ENCODE measurements at regions not wholly inside any gene's neighbourhood (a gene's known extent, or its start where the extent isn't known, plus 50 kb on each side); places are given as distances from the start of the nearest gene placed in this dataset.

GRCh38 chr13:111971891-111972780 is 94.8 kb upstream of the SOX1 start:
- no peak overlapping the region for H3K4me3 ChIP-seq (ENCODE audit: low read depth, low read length)
- no peak for DNase-seq (ENCODE audit: low read depth)
- in situ Hi-C loops (cut with HindIII; ENCODE audit: low sequenced_read_pairs), result no loop called here
- TF ChIP-seq CTCF (IDR thresholded peaks at IDR 0.05; ENCODE audit: low read depth, low read length, missing control alignments), result no peak

GRCh38 chr13:111973186-111973585 is 93.8 kb upstream of the SOX1 start:
- TF ChIP-seq CTCF (IDR thresholded peaks at IDR 0.05; ENCODE audit: low read depth, low read length, missing control alignments), result no peak
- H3K4me3 ChIP-seq (ENCODE audit: low read depth, low read length), result no peak overlapping the region
- in situ Hi-C loops (cut with HindIII; ENCODE audit: low sequenced_read_pairs), result no loop called here
- no peak for DNase-seq (ENCODE audit: low read depth)

- no peak overlapping the region for H3K4me3 ChIP-seq (ENCODE audit: low read depth, low read length)
- TF ChIP-seq CTCF (IDR thresholded peaks at IDR 0.05; ENCODE audit: low read depth, low read length, missing control alignments), result no peak
- no peak for DNase-seq (ENCODE audit: low read depth)
- in situ Hi-C loops (cut with HindIII; ENCODE audit: low sequenced_read_pairs), result no loop called here
These were observed 93.2 kb upstream of the SOX1 start for GRCh38 chr13:111973605-111974340.

GRCh38 chr13:111974341-111974640 is 92.7 kb upstream of the SOX1 start:
- in situ Hi-C loops (cut with HindIII; ENCODE audit: low sequenced_read_pairs), result no loop called here
- no peak overlapping the region for H3K4me3 ChIP-seq (ENCODE audit: low read depth, low read length)
- no peak for DNase-seq (ENCODE audit: low read depth)
- no peak for TF ChIP-seq CTCF (IDR thresholded peaks at IDR 0.05; ENCODE audit: low read depth, low read length, missing control alignments)

- no peak overlapping the region for H3K4me3 ChIP-seq (ENCODE audit: low read depth, low read length)
- DNase-seq (ENCODE audit: low read depth), result no peak
- in situ Hi-C loops (cut with HindIII; ENCODE audit: low sequenced_read_pairs), result no loop called here
- TF ChIP-seq CTCF (IDR thresholded peaks at IDR 0.05; ENCODE audit: low read depth, low read length, missing control alignments), result no peak
These were observed 91.1 kb upstream of the SOX1 start for GRCh38 chr13:111975539-111976473.

All from astrocyte of the cerebellum (primary cell).